Hepatocyte (in vitro differentiated cells): ENCODE measurements at regions not wholly inside any gene's neighbourhood (a gene's known extent, or its start where the extent isn't known, plus 50 kb on each side); places are given as distances from the start of the nearest gene placed in this dataset.
A peak's percentile ranks its signal among the peaks of the same experiment; 100 is the strongest.

ENCODE experiments used
- DNase-seq: peaks from one replicate; pipeline ENCODE4 v3.0.0-alpha.2; 2016; ENCODE audit warnings: low spot score
- H2AFZ ChIP-seq: fragments of 200-600 bp; sonication (generic); 2 replicates; pipeline ENCODE4 v1.6.0; 2016; ENCODE audit warnings: antibody characterized with exemption, mild to moderate bottlenecking
- H3K27ac ChIP-seq: fragments of 200-600 bp; sonication (generic); 2 replicates; pipeline ENCODE4 v1.5.1; 2016; ENCODE audit warnings: mild to moderate bottlenecking
- H3K27me3 ChIP-seq: fragments of 200-600 bp; sonication (generic); 2 replicates; pipeline ENCODE4 v1.6.1; 2016
- H3K36me3 ChIP-seq: fragments of 200-600 bp; sonication (generic); replicated peaks from 2 replicates; pipeline ENCODE4 v1.5.1; 2016; ENCODE audit warnings: low read depth; ENCODE audit not compliant: insufficient read depth
- H3K4me1 ChIP-seq: fragments of 200-600 bp; sonication (generic); 2 replicates; pipeline ENCODE4 v1.5.1; 2016; ENCODE audit warnings: mild to moderate bottlenecking, moderate library complexity; ENCODE audit not compliant: insufficient read depth
- H3K4me2 ChIP-seq: fragments of 200-600 bp; sonication (generic); 2 replicates; pipeline ENCODE4 v1.6.0; 2016
- H3K4me3 ChIP-seq: fragments of 200-600 bp; sonication (generic); 2 replicates; pipeline ENCODE4 v1.5.1; 2016; ENCODE audit warnings: mild to moderate bottlenecking
- H3K79me2 ChIP-seq: fragments of 200-600 bp; sonication (generic); 2 replicates; pipeline ENCODE4 v1.6.0; 2017; ENCODE audit warnings: mild to moderate bottlenecking
- H3K9me2 ChIP-seq: fragments of 200-600 bp; sonication (generic); replicated peaks from 2 replicates; pipeline ENCODE4 v1.6.0; 2017; ENCODE audit warnings: mild to moderate bottlenecking; ENCODE audit not compliant: insufficient read depth
- H3K9me3 ChIP-seq: fragments of 200-600 bp; sonication (generic); 2 replicates; pipeline ENCODE4 v1.5.1; 2016; ENCODE audit warnings: low read depth, mild to moderate bottlenecking
- H4K20me1 ChIP-seq: fragments of 200-600 bp; sonication (generic); 2 replicates; pipeline ENCODE4 v1.6.0; 2016; ENCODE audit warnings: mild to moderate bottlenecking; ENCODE audit not compliant: insufficient read depth, poor library complexity, severe bottlenecking
- CTCF ChIP-seq: fragments of 200-600 bp; sonication (generic); IDR thresholded peaks from 2 replicates; pipeline ENCODE4 v1.5.1; 2016; ENCODE audit warnings: antibody characterized with exemption, mild to moderate bottlenecking; ENCODE audit not compliant: poor library complexity
- EZH2 ChIP-seq: fragments of 200-600 bp; sonication (generic); IDR thresholded peaks from 2 replicates; pipeline ENCODE4 v1.6.1; 2016; ENCODE audit warnings: antibody characterized with exemption, mild to moderate bottlenecking, borderline replicate concordance
- EZH2phosphoT487 ChIP-seq: fragments of 200-600 bp; sonication (generic); IDR thresholded peaks from one replicate; pipeline ENCODE4 v1.6.1; 2018; ENCODE audit warnings: antibody characterized with exemption, mild to moderate bottlenecking, low read depth, moderate library complexity; ENCODE audit not compliant: unreplicated experiment, severe bottlenecking
- WGBS: methylation state at CpG from one replicate; pipeline ENCODE4 v1.1.6; 2016; ENCODE audit warnings: low lambda C conversion rate; ENCODE audit errors: missing lambda C conversion rate; 5-methylcytosine and 5-hydroxymethylcytosine counted together

- Histone ChIP-seq H3K4me2 (no peak overlapping the region), H3K9me3 (no peaks in the 10 kb centered on the region), H3K4me1 (peaks cover 2% of the 10 kb centered on the region), H3K36me3 (no peaks in the 10 kb centered on the region), H4K20me1 (no peaks in the 10 kb centered on the region), H3K9me2 (no peaks in the 10 kb centered on the region), H3K27ac (no peak overlapping the region), H2AFZ (no peak overlapping the region), H3K27me3 (no peaks in the 10 kb centered on the region), H3K4me3 (no peak overlapping the region), H3K79me2 (no peaks in the 10 kb centered on the region)
- 85% methylated on average over 5 of the region's 5 CpGs for WGBS
- no peak for DNase-seq
- TF ChIP-seq EZH2phosphoT487 (no peak), EZH2 (no peak), CTCF (no peak)
Measured at GRCh38 chr6:4397307-4397706, 261.9 kb upstream of the ECI2 start.

GRCh38 chr6:4396044-4396443 lies 260.7 kb upstream of the ECI2 start:
- Histone ChIP-seq H3K27me3 (no peaks in the 10 kb centered on the region), H3K36me3 (no peaks in the 10 kb centered on the region), H3K27ac (no peak overlapping the region), H3K4me1 (no peaks in the 10 kb centered on the region), H2AFZ (no peak overlapping the region), H3K4me3 (no peak overlapping the region), H3K9me2 (no peaks in the 10 kb centered on the region), H4K20me1 (no peaks in the 10 kb centered on the region), H3K9me3 (no peaks in the 10 kb centered on the region), H3K79me2 (no peaks in the 10 kb centered on the region), H3K4me2 (no peak overlapping the region)
- DNase-seq, result no peak
- WGBS, result 93% methylated on average over 2 of the region's 2 CpGs
- no peak for TF ChIP-seq EZH2phosphoT487
- no peak for TF ChIP-seq EZH2
- TF ChIP-seq CTCF, result no peak

- Histone ChIP-seq H3K9me2 (no peaks in the 10 kb centered on the region), H3K4me3 (no peak overlapping the region), H3K27me3 (no peaks in the 10 kb centered on the region), H3K4me1 (no peaks in the 10 kb centered on the region), H3K79me2 (no peaks in the 10 kb centered on the region), H3K4me2 (no peak overlapping the region), H4K20me1 (no peaks in the 10 kb centered on the region), H3K9me3 (no peaks in the 10 kb centered on the region), H3K27ac (no peak overlapping the region), H3K36me3 (no peaks in the 10 kb centered on the region), H2AFZ (no peak overlapping the region)
- DNase-seq, result no peak
- WGBS, result 77% methylated on average over 1 of the region's 1 CpG
- TF ChIP-seq EZH2 (no peak), CTCF (no peak), EZH2phosphoT487 (no peak)
Measured at GRCh38 chr6:4395386-4395785, 260.0 kb upstream of the ECI2 start.

- H3K9me2 ChIP-seq, result no peaks in the 10 kb centered on the region
- H3K27ac ChIP-seq, result no peak overlapping the region
- no peaks in the 10 kb centered on the region for H3K9me3 ChIP-seq
- no peaks in the 10 kb centered on the region for H4K20me1 ChIP-seq
- WGBS, result 19% methylated on average over 4 of the region's 4 CpGs
- no peaks in the 10 kb centered on the region for H3K4me1 ChIP-seq
- H3K79me2 ChIP-seq, result no peaks in the 10 kb centered on the region
- H3K4me3 ChIP-seq, result no peak overlapping the region
- no peak overlapping the region for H2AFZ ChIP-seq
- H3K27me3 ChIP-seq, result no peaks in the 10 kb centered on the region
- H3K4me2 ChIP-seq, result peak overlapping the region; percentile 17
- TF ChIP-seq EZH2phosphoT487 (no peak), EZH2 (no peak), CTCF (no peak)
- no peaks in the 10 kb centered on the region for H3K36me3 ChIP-seq
- peak; percentile 34 for DNase-seq
Measured at GRCh38 chr6:4394786-4395185, 259.4 kb upstream of the ECI2 start.
